ENCODE measurements at regions not wholly inside any gene's neighbourhood (a gene's known extent, or its start where the extent isn't known, plus 50 kb on each side); places are given as distances from the start of the nearest gene placed in this dataset.
"Not testable (repeated sequence)": the region's sequence is repeated elsewhere in the genome, so short reads cannot be mapped to it uniquely, and the experiment has no call there.

- no peak for DNase-seq
Observed at GRCh38 chr3:5563537-5564277, 376.2 kb downstream of the EDEM1 start.

DNA sequence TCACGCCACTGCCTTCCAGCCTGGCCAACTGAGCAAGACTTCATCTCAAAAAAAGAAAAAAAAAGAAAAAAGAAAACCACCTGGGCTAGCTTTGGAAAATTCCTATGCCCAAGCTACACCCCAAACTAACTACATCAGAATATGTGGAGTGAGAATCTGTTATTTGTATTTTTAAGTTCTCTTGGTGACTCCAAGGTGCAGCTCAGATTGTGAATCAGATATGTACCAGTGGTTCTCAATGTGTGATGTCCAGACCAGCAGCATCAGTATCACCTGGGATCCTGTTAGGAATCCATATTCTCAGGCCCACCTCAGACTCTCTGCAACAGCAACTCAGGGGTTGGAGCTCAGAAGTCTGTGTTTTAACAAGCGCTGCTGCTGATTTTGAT is 376.8 kb downstream of the EDEM1 start:
- no peak for DNase-seq

DNA sequence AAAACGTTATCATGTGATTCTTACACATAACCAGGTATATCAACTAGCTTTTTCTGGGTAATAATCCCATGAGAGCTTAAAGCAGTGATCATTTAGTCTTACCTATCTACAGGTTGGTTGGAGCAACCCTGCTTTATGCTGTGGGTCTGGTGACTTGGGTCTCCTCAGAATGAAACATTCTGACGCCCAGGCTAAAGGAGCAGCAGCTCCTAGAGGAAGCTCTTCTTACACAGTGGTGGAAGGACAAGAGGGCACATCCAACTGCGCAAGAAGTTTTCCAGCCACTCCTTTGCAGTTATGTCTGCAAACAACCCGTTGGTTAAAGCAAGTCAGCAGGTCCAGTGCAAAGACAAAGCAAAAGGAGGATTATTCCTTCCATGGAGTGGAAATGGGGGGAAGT is 377.5 kb downstream of the EDEM1 start:
- no peak for DNase-seq

DNA sequence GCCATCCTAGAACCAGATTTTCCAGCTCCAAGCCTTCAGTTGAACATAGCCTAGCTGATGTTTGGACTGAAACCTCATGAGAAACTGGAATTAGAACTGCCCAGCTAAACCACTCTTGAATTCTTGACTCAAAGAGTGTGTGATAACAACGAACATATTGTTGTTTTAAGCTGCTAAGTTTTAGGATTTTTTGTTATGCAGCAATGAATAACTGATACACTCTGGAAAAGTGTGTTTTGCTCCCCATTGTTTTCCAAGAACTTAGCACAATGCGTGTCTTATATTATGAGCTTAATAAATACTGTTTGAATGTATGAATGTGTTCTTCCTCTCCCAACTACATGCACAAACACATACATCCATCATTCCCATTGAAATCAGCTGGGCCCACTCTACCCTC is 379.6 kb downstream of the EDEM1 start:
- no peak for DNase-seq

- no peak for DNase-seq
Observed at GRCh38 chr3:5568451-5568850, 380.9 kb downstream of the EDEM1 start.

DNA sequence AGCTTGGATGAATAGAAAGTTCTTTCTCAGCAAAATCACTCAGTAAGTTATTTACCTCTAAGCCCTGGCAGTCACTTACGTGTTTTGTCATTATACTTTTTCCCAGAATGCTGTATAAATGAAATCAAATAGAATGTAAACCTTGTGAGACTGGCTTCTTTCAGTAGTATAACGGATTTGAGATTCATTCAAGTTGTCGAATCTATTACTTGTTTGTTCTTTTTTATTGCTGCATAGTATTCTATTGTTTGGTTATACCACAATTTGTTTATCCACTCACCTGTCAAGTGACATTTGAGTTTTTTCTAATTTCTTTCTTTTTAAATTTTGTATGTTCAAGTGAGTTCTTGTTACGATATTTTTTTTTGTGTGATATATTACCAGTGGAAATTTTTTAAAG is 381.6 kb downstream of the EDEM1 start:
- DNase-seq: no peak

GRCh38 chr3:5572168-5572567 is 384.7 kb downstream of the EDEM1 start:
- no peak for DNase-seq

DNA sequence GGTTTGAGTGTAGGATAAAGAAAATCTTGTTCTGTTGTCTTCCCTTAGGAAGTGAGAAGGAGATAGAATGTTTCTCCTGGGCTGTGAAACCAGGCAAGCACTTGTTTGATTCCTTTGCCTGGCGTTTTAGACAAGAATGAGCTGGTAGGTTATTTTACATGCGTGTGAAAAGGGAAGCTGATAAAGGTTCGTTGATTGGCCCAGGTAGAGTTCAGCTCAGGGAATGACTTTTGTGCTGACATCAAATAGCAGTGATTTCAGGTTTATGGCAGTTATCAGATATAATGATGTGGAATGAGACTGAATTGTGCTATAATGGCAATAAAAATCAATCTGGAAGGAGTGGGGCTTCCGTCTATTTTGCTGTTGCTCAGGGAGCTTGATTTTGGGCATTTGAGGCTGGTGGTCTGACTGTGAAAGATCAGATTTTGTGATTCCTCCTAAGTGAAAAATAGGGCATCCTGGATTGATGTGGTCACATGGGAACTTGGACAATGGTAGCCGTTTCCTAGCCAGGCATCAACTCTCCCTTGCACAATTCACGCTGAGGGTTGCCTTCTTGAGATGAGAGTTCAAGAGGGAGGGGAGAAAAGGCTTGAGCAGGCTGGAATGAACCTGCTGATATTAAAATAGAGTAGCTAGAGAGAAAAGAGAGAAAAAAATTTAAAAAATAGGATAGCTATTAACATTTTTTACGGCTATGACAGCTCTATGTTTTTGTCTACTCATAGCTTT is 388.9 kb downstream of the EDEM1 start:
- no peak for DNase-seq

GRCh38 chr3:5579139-5579602 is 391.7 kb downstream of the EDEM1 start:
- no peak for DNase-seq

- DNase-seq: no peak
Observed at GRCh38 chr3:5579946-5580345, 392.4 kb downstream of the EDEM1 start.

DNA sequence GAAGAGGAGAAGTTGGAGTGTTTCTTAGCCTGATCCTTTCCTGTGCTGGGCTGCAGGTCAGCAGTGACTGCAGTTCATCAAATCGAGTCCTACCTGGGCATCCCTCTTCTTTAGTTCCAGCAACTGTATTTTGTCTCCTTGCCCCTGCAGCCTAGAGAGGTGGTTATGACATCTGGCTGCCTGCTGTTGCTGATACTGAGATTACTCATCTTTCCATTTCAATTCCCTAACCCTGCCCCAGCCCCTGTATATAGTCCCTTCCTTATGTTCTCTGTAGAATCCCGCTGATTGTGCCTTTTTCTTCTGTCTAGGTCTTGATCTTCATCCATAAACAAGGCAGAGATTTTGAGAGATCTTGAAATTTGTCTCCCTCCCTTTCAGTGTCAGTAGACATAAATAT is 393.3 kb downstream of the EDEM1 start:
- DNase-seq: no peak

- DNase-seq: no peak
Observed at GRCh38 chr3:5581743-5582142, 394.2 kb downstream of the EDEM1 start.

GRCh38 chr3:5583920-5584319 is 396.4 kb downstream of the EDEM1 start:
- DNase-seq: no peak

GRCh38 chr3:5585085-5585484 is 397.6 kb downstream of the EDEM1 start:
- no peak for DNase-seq

DNA sequence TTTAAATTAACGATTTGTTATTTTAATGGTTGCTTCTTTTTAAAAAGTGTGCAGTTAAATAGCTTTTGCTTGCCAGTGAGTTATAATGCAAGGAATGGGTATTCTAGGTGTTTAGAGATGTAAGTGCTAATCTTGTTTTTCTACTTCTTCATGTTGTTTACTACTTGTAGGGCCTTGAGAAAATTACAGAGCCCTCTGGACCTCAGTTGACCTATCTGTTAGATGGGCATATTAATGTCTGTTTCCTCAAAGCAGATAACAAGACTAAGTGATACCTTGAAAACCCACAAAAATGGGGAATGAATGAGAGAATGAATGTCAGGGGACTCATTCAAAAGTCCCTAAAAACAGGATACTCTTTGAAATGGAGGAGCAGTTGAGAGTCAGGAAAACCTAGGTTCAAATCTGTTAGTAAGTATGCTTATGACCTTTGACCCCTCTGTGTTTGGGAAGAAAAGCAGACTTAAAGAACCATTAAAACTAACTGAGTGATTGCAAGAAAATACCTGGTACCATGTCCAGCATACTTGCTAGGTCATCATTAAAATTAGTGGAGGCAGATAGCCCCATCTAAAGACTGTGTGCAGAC is 419.5 kb downstream of the EDEM1 start:
- DNase-seq: no peak

DNA sequence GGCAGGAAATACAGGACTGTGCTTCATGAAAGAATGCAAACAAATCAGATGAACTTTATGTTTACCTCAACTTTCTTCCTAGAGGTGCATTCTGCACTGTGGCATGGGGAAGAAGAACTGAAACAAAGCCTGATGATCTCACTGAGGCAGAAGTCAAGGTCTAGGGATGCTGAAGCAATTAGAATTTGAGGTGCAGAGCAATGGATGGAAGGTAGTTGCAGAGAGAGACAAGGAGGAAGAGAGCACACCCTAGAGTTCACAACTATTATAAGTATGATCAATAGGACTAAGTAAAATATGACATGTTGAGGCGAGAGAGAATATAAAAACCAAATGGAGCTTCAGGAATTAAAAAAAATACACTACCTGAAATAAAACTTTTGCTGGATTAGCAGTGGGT is 420.1 kb downstream of the EDEM1 start:
- no peak for DNase-seq

DNA sequence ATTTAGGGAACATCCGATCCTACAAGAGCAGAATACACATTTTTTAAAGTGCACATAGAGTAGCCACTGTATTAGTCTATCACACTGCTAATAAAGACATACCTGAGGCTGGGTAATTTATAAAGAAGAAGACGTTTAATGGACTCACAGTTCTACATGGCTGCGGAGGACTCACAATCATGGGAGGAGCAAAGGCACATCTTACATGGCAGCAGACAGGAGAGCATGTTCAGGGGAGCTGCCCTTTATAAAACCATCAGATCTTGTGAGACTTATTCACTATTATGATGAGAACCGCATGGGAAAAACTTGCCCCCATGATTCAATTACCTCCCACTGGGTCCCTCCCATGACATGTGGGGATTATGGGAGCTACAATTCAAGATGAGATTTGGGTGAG is 421.5 kb downstream of the EDEM1 start:
- DNase-seq: not testable (repeated sequence)

- DNase-seq: no peak
Observed at GRCh38 chr3:5613599-5613998, 426.1 kb downstream of the EDEM1 start.

DNA sequence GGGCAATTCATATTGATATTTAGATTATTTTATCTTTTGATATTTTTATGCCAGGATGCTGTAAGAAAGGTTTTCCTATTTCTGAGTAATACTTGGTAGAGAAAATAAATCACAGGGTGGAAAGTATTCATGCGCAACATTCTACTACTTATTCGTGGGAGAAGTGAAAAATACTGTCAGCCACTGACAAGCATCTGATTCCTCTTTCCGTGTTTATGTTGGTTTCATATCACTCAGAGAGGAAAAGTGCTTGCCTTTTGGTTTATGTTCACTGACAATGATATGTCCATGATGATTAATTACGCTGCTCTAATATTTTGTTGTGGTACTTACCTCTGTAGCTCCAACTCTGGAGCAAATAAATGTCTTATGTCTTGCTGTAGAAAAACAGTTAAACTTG is 429.4 kb downstream of the EDEM1 start:
- no peak for DNase-seq

DNA sequence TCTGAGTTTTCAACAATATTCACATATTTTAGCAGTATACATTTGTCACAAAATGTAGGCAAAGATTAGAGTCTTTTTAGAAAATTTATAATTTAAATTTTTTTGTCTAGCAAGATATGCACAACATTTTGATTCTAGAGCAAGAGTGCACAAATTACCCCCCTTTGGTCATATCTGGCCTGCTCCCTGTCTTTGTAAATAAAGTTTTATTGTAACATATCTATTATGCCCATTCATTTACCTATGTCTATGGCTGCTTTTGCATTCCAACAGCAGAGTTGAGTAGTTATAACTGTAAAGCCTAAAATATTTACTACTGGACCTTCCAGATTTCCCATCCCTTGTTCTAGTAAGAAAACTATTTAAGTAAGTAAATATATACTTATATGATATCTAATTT is 430.7 kb downstream of the EDEM1 start:
- DNase-seq: no peak

DNA sequence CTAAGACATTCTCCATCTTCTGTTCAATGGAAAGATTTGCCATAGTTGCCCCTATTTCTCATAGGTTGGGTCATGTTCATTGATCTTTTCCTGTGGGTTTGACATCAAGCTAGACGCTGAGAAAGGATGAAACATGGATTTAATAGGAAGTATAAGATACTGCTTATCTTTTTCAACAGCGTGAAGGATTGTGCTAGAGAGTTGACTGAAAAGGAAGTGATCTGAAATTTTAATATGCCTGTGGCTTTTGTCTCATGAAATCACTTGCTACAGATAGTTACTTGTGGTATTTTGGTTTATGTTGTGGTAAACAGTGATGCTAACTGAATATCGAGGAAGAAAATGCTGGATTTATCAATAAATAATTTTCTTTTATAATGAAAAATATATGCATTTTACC is 442.9 kb downstream of the EDEM1 start:
- no peak for DNase-seq

DNA sequence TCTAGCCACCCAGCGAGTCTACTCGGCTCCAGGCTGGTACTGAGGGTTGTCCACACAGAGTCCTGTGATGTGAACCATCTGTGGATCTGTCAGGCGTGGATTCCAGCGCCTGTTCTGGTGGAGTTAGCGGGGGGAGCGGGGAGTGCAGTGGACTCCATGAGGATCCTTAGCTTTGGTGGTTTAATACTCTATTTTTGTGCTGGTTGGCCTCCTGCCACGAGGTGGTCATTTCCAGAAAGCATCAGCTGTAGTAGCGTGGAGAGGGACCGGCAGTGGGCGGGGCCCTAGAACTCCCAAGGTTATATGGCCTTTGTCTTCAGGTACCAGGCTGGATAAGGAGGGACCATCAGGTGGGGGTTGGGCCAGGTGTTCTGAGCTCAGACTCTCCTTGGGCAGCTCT is 446.5 kb downstream of the EDEM1 start:
- no peak for DNase-seq

- no peak for DNase-seq
Observed at GRCh38 chr3:5634411-5634810, 446.9 kb downstream of the EDEM1 start.

GRCh38 chr3:5635746-5636145 is 448.2 kb downstream of the EDEM1 start:
- no peak for DNase-seq
